Stimulated activated CD4-positive, alpha-beta T cell treated with anti-CD3 and anti-CD28 coated beads, TNF-alpha, amount 100 ng/mL, for 48 hours (primary cell): ENCODE measurements at regions not wholly inside any gene's neighbourhood (a gene's known extent, or its start where the extent isn't known, plus 50 kb on each side); places are given as distances from the start of the nearest gene placed in this dataset.
A peak's percentile ranks its signal among the peaks of the same experiment; 100 is the strongest.
"Not testable (repeated sequence)": the region's sequence is repeated elsewhere in the genome, so short reads cannot be mapped to it uniquely, and the experiment has no call there.

Source experiments
- DNase-seq, 3 donors: peaks; one replicate each; pipeline ENCODE4 v3.0.0-alpha.2; 2020; ENCODE audit warnings: low read depth in 3 of 3

- DNase-seq = not testable (repeated sequence)
Measured at GRCh38 chr1:610538-610937, 75.9 kb downstream of the OR4F16 start.

GRCh38 chr1:609161-609560 is 77.3 kb downstream of the OR4F16 start:
- DNase-seq = not testable (repeated sequence)

GRCh38 chr1:605279-605678 is 81.2 kb downstream of the OR4F16 start:
- DNase-seq = peak in 2 of 3 donors; percentile 1 to 8

GRCh38 chr1:588211-588610 is 98.2 kb downstream of the OR4F16 start:
- not testable (repeated sequence) for DNase-seq

GRCh38 chr1:585992-586391 is 100.5 kb downstream of the OR4F16 start:
- DNase-seq = peak; percentile 45 to 53 (median 48)
